Keratinocyte (primary cell): ENCODE measurements at regions not wholly inside any gene's neighbourhood (a gene's known extent, or its start where the extent isn't known, plus 50 kb on each side); places are given as distances from the start of the nearest gene placed in this dataset.

ENCODE experiments used
- CTCF ChIP-seq, 3 experiments: IDR thresholded peaks in 1 of 3; conservative IDR thresholded peaks in 1 of 3; optimal IDR thresholded peaks in 1 of 3; 2 replicates in 2 of 3; 3 replicates in 1 of 3; pipeline versions ENCODE3 to v1.5.1; 2011; ENCODE audit warnings: low read length in 3 of 3, mild to moderate bottlenecking in 3 of 3, moderate library complexity in 2 of 3, control low read depth in 1 of 3, inconsistent platforms in 1 of 3; ENCODE audit not compliant: insufficient read depth in 2 of 3; ENCODE audit errors: extremely low read depth in 1 of 3
- EZH2 ChIP-seq: IDR thresholded peaks from one replicate; pipeline ENCODE4 v1.6.1; 2012; ENCODE audit warnings: inconsistent platforms, mild to moderate bottlenecking, low read length, moderate library complexity

GRCh38 chr13:88285329-88285728, 614.2 kb downstream of the SLITRK5 start:
- no peak for TF ChIP-seq CTCF (optimal IDR thresholded peaks at IDR 0.05 in 1 of 3, IDR thresholded peaks at IDR 0.05 in 1 of 3, conservative IDR thresholded peaks at IDR 0.05 in 1 of 3; ENCODE audit: extremely low read depth in 1 of 3, insufficient read depth in 2 of 3, low read length in 3 of 3)
- no peak for TF ChIP-seq EZH2
